ENCODE measurements at regions not wholly inside any gene's neighbourhood (a gene's known extent, or its start where the extent isn't known, plus 50 kb on each side); places are given as distances from the start of the nearest gene placed in this dataset.
"Not testable (repeated sequence)": the region's sequence is repeated elsewhere in the genome, so short reads cannot be mapped to it uniquely, and the experiment has no call there.

DNA sequence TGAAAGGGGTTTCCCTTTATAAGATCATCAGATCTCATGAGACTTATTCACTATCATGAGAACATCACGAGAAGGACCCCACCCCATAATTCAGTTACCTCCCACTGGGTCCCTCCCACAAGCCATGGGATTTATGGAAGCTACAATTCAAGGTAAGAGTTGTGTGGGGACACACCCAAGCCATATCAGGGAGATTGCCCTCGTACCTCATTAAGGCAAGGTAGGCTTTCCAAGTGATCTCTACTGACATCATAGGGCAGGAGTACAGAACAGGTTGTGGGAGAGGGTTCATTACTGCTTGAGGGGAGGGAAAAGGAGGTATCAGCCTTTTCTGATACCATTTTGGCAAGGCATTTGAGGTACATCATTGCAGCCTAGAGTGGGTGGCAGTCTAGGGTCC lies 524.6 kb downstream of the PRKD1 start:
- Histone ChIP-seq H3K4me1 (ENCODE audit: insufficient read depth, low read length) (no peaks in the 10 kb centered on the region), H3K9me3 (ENCODE audit: low read depth, low read length) (no peaks in the 10 kb centered on the region), H3K79me2 (ENCODE audit: insufficient read depth, low read length) (no peaks in the 10 kb centered on the region), H3K27me3 (ENCODE audit: insufficient read depth, low read length) (no peaks in the 10 kb centered on the region), H3K27ac (ENCODE audit: low read depth, low read length) (no peak overlapping the region), H3K4me2 (ENCODE audit: insufficient read depth, low read length) (no peak overlapping the region), H3K36me3 (ENCODE audit: insufficient read depth, low read length) (no peaks in the 10 kb centered on the region), H3K4me3 (ENCODE audit: insufficient read depth, low read length) (no peak overlapping the region), H2AFZ (ENCODE audit: low read length) (no peak overlapping the region), H4K20me1 (ENCODE audit: insufficient read depth, low read length) (no peaks in the 10 kb centered on the region)
- DNase-seq (ENCODE audit: insufficient read length, low spot score, missing footprints), result no peak
- TF ChIP-seq, protein P1, sequence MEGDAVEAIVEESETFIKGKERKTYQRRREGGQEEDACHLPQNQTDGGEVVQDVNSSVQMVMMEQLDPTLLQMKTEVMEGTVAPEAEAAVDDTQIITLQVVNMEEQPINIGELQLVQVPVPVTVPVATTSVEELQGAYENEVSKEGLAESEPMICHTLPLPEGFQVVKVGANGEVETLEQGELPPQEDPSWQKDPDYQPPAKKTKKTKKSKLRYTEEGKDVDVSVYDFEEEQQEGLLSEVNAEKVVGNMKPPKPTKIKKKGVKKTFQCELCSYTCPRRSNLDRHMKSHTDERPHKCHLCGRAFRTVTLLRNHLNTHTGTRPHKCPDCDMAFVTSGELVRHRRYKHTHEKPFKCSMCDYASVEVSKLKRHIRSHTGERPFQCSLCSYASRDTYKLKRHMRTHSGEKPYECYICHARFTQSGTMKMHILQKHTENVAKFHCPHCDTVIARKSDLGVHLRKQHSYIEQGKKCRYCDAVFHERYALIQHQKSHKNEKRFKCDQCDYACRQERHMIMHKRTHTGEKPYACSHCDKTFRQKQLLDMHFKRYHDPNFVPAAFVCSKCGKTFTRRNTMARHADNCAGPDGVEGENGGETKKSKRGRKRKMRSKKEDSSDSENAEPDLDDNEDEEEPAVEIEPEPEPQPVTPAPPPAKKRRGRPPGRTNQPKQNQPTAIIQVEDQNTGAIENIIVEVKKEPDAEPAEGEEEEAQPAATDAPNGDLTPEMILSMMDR (IDR thresholded peaks at IDR 0.05; ENCODE audit: extremely low read depth, low read depth, low read length), result no peak

DNA sequence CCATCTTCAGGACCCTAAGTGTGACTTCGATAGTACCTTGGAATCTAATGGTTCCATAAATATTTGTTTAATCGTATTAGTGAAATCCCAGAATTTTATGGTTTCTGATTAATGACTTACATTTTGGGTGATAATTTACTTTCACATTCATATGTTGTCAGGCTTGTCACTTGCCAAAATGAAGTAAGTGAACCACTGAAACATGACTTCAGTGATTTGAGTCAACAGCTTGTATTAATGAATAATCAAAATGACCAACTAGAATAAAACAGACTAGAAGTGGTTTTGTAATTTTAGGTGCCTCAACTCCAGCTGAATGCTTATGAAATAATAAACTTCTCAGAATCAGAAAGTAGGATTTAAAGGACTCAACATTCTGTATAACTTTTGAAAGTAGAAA lies 517.1 kb downstream of the PRKD1 start:
- Histone ChIP-seq H4K20me1 (ENCODE audit: insufficient read depth, low read length) (no peaks in the 10 kb centered on the region), H3K27me3 (ENCODE audit: insufficient read depth, low read length) (no peaks in the 10 kb centered on the region), H3K36me3 (ENCODE audit: insufficient read depth, low read length) (no peaks in the 10 kb centered on the region), H3K79me2 (ENCODE audit: insufficient read depth, low read length) (no peaks in the 10 kb centered on the region), H2AFZ (ENCODE audit: low read length) (no peak overlapping the region), H3K4me2 (ENCODE audit: insufficient read depth, low read length) (no peak overlapping the region), H3K9me3 (ENCODE audit: low read depth, low read length) (no peaks in the 10 kb centered on the region), H3K27ac (ENCODE audit: low read depth, low read length) (no peak overlapping the region), H3K4me3 (ENCODE audit: insufficient read depth, low read length) (no peak overlapping the region), H3K4me1 (ENCODE audit: insufficient read depth, low read length) (no peaks in the 10 kb centered on the region)
- no peak for DNase-seq (ENCODE audit: insufficient read length, low spot score, missing footprints)
- TF ChIP-seq, protein P1 (IDR thresholded peaks at IDR 0.05; ENCODE audit: extremely low read depth, low read depth, low read length), result no peak

DNA sequence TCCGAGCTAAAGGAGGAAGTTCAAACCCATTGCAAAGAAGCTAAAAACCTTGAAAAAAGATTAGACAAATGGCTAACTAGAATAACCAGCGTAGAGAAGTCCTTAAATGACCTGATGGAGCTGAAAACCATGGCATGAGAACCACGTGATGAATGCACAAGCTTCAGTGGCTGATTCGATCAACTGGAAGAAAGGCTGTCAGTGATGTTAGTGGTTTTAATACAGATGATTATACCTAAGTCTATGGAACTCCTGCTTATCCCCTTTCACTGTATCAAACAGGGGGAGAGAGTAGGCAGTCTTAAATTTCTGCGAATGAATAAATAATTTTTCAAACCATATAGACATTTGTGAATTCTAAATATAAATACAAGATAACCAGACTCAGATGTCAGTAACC lies 512.7 kb downstream of the PRKD1 start:
- H3K4me3 ChIP-seq (ENCODE audit: insufficient read depth, low read length); DNase-seq (ENCODE audit: insufficient read length, low spot score, missing footprints); H3K36me3 ChIP-seq (ENCODE audit: insufficient read depth, low read length); H3K79me2 ChIP-seq (ENCODE audit: insufficient read depth, low read length); H2AFZ ChIP-seq (ENCODE audit: low read length); H3K4me2 ChIP-seq (ENCODE audit: insufficient read depth, low read length); H3K9me3 ChIP-seq (ENCODE audit: low read depth, low read length); H3K4me1 ChIP-seq (ENCODE audit: insufficient read depth, low read length); H3K27me3 ChIP-seq (ENCODE audit: insufficient read depth, low read length); H3K27ac ChIP-seq (ENCODE audit: low read depth, low read length); H4K20me1 ChIP-seq (ENCODE audit: insufficient read depth, low read length): not testable (repeated sequence)

DNA sequence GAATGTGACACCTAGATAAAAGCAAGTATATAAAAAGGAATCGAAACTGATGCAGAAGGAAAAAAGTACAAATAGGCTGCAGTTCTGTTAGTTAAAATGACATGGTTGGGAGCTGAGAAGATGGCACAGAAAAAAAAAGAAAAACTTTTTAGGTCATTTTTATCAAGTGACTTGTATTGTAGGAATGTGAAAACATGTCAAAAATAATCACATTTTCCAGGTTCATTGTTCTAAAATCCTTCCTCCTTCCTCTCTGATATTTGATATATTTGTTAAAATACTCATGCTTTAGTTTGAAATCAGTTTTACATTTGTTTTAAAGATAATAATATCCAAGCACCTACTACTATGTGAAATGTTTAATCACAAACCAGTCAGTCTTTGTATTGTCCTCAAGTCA lies 507.9 kb downstream of the PRKD1 start:
- Histone ChIP-seq H3K4me2 (ENCODE audit: insufficient read depth, low read length) (no peak overlapping the region), H3K79me2 (ENCODE audit: insufficient read depth, low read length) (no peaks in the 10 kb centered on the region), H3K27me3 (ENCODE audit: insufficient read depth, low read length) (no peaks in the 10 kb centered on the region), H3K4me1 (ENCODE audit: insufficient read depth, low read length) (no peaks in the 10 kb centered on the region), H3K9me3 (ENCODE audit: low read depth, low read length) (no peaks in the 10 kb centered on the region), H3K36me3 (ENCODE audit: insufficient read depth, low read length) (no peaks in the 10 kb centered on the region), H3K4me3 (ENCODE audit: insufficient read depth, low read length) (no peak overlapping the region), H4K20me1 (ENCODE audit: insufficient read depth, low read length) (no peaks in the 10 kb centered on the region), H2AFZ (ENCODE audit: low read length) (no peak overlapping the region), H3K27ac (ENCODE audit: low read depth, low read length) (no peak overlapping the region)
- TF ChIP-seq, protein P1 (IDR thresholded peaks at IDR 0.05; ENCODE audit: extremely low read depth, low read depth, low read length), result no peak
- no peak for DNase-seq (ENCODE audit: insufficient read length, low spot score, missing footprints)
